Panc1 (cell line): ENCODE measurements at regions not wholly inside any gene's neighbourhood (a gene's known extent, or its start where the extent isn't known, plus 50 kb on each side); places are given as distances from the start of the nearest gene placed in this dataset.

Experiments used
- ATAC-seq: fragments of 200-7000 bp; cut with Tn5 transposase; 2 replicates; pipeline ENCODE4 v1.9.1; 2020; ENCODE audit warnings: mild to moderate bottlenecking, moderate library complexity
- BruUV-seq: library from RNA; stranded (reverse); fragments of 400-500 nt; replicated peaks from 2 replicates; lab custom pipeline; 2021; lab: Mats Ljungman, UMichigan
- CTCF ChIA-PET: fragments of 300-600 bp; sonication (Branson Sonifier 250); formaldehyde crosslinking; loops from one replicate; lab custom pipeline; 2022; ENCODE audit warnings: antibody characterized with exemption; lab: Charles Lee
- POLR2A ChIA-PET: fragments of 300-600 bp; sonication (Branson Sonifier 250); formaldehyde crosslinking; loops from one replicate; lab custom pipeline; 2022; ENCODE audit warnings: antibody characterized with exemption; lab: Charles Lee
- DNase-seq: peaks from one replicate; pipeline ENCODE4 v3.0.0-alpha.2; 2010; ENCODE audit warnings: low read depth, low spot score
- H3K27ac ChIP-seq: 2 replicates; pipeline ENCODE4 v1.5.1; 2011; ENCODE audit warnings: mild to moderate bottlenecking, low read length, inconsistent platforms
- H3K27me3 ChIP-seq: fragments of 200-500 bp; sonication (Bioruptor generic); 2 replicates; pipeline ENCODE4 v1.6.0; 2014; ENCODE audit warnings: low read length, inconsistent platforms; ENCODE audit not compliant: control insufficient read depth, insufficient read depth
- H3K36me3 ChIP-seq: fragments of 200-500 bp; sonication (Bioruptor generic); 2 replicates; pipeline ENCODE4 v1.5.1; 2014; ENCODE audit warnings: inconsistent platforms, mild to moderate bottlenecking, low read length, moderate library complexity; ENCODE audit not compliant: control insufficient read depth, insufficient read depth
- H3K4me1 ChIP-seq: 2 replicates; pipeline ENCODE4 v1.5.1; 2011; ENCODE audit warnings: inconsistent platforms, mild to moderate bottlenecking, low read length, moderate library complexity; ENCODE audit not compliant: control insufficient read depth, insufficient read depth
- H3K4me3 ChIP-seq, 2 experiments: 2 replicates each; pipeline ENCODE4 v1.5.1; 2011 to 2012; ENCODE audit warnings: low read depth in 2 of 2, low read length in 2 of 2, mild to moderate bottlenecking in 2 of 2, inconsistent platforms in 1 of 2, moderate library complexity in 1 of 2
- H3K9me3 ChIP-seq: fragments of 200-500 bp; sonication (Bioruptor generic); 2 replicates; pipeline ENCODE4 v1.5.1; 2014; ENCODE audit warnings: low read depth, mild to moderate bottlenecking, inconsistent platforms, low read length, moderate library complexity; ENCODE audit not compliant: control insufficient read depth, insufficient read depth
- CTCF ChIP-seq: fragments of 450-650 bp; IDR thresholded peaks from 2 replicates; pipeline ENCODE4 v1.5.1; 2017; ENCODE audit warnings: mild to moderate bottlenecking
- POLR2AphosphoS5 ChIP-seq: IDR thresholded peaks from 2 replicates; pipeline ENCODE4 v1.6.1; 2012; ENCODE audit warnings: mild to moderate bottlenecking, low read depth, low read length, moderate library complexity
- SIN3A ChIP-seq: IDR thresholded peaks from 2 replicates; pipeline ENCODE4 v1.6.1; 2012; ENCODE audit warnings: low read depth, mild to moderate bottlenecking, low read length, moderate library complexity, borderline replicate concordance; ENCODE audit not compliant: insufficient read depth
- TCF7L2 ChIP-seq: IDR thresholded peaks from 2 replicates; pipeline ENCODE4 v1.6.1; 2011; ENCODE audit warnings: mild to moderate bottlenecking, low read depth, low read length, inconsistent platforms
- in situ Hi-C: cut with HindIII; loops from 2 replicates; pipeline ENCODE4 v1.10.0; 2016; ENCODE audit warnings: low sequenced_read_pairs, low pct_unique_long_range_greater_than_20kb
- intact Hi-C: fragments of 100-400 bp; cut with micrococcal nuclease; formaldehyde crosslinking; loops from one replicate; pipeline ENCODE4 v1.10.0; 2022; ENCODE audit not compliant: unreplicated experiment
- TF ChIP-seq, protein P1 (sequence below), 2 experiments: IDR thresholded peaks; 2 replicates each; pipeline ENCODE4 v1.6.1; 2011 to 2012; ENCODE audit warnings: low read depth in 2 of 2, control low read depth in 1 of 2, low read length in 1 of 2, mild to moderate bottlenecking in 1 of 2, moderate library complexity in 1 of 2; ENCODE audit not compliant: insufficient read depth in 1 of 2

GRCh38 chr6:79783670-79784394 is 152.7 kb downstream of the SH3BGRL2 start:
- Histone ChIP-seq H3K27ac (no peak overlapping the region), H3K27me3 (no peaks in the 10 kb centered on the region; the same call in 1 of the 2 replicates), H3K4me1 (no peaks in the 10 kb centered on the region), H3K4me3 (no peak overlapping the region), H3K36me3 (no peaks in the 10 kb centered on the region), H3K9me3 (no peaks in the 10 kb centered on the region)
- TF ChIP-seq TCF7L2 (no peak), SIN3A (no peak), POLR2AphosphoS5 (no peak), CTCF (no peak)
- TF ChIP-seq, protein P1, sequence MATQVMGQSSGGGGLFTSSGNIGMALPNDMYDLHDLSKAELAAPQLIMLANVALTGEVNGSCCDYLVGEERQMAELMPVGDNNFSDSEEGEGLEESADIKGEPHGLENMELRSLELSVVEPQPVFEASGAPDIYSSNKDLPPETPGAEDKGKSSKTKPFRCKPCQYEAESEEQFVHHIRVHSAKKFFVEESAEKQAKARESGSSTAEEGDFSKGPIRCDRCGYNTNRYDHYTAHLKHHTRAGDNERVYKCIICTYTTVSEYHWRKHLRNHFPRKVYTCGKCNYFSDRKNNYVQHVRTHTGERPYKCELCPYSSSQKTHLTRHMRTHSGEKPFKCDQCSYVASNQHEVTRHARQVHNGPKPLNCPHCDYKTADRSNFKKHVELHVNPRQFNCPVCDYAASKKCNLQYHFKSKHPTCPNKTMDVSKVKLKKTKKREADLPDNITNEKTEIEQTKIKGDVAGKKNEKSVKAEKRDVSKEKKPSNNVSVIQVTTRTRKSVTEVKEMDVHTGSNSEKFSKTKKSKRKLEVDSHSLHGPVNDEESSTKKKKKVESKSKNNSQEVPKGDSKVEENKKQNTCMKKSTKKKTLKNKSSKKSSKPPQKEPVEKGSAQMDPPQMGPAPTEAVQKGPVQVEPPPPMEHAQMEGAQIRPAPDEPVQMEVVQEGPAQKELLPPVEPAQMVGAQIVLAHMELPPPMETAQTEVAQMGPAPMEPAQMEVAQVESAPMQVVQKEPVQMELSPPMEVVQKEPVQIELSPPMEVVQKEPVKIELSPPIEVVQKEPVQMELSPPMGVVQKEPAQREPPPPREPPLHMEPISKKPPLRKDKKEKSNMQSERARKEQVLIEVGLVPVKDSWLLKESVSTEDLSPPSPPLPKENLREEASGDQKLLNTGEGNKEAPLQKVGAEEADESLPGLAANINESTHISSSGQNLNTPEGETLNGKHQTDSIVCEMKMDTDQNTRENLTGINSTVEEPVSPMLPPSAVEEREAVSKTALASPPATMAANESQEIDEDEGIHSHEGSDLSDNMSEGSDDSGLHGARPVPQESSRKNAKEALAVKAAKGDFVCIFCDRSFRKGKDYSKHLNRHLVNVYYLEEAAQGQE (IDR thresholded peaks at IDR 0.05; ENCODE audit: insufficient read depth in 1 of 2, low read depth in 2 of 2, low read length in 1 of 2) = no peak
- in situ Hi-C loops = no loop called here
- CTCF ChIA-PET = no interaction called here
- BruUV-seq = no TSS peak
- POLR2A ChIA-PET = no interaction called here
- intact Hi-C loops = no loop called here
- no peak for ATAC-seq
- no peak for DNase-seq

DNA sequence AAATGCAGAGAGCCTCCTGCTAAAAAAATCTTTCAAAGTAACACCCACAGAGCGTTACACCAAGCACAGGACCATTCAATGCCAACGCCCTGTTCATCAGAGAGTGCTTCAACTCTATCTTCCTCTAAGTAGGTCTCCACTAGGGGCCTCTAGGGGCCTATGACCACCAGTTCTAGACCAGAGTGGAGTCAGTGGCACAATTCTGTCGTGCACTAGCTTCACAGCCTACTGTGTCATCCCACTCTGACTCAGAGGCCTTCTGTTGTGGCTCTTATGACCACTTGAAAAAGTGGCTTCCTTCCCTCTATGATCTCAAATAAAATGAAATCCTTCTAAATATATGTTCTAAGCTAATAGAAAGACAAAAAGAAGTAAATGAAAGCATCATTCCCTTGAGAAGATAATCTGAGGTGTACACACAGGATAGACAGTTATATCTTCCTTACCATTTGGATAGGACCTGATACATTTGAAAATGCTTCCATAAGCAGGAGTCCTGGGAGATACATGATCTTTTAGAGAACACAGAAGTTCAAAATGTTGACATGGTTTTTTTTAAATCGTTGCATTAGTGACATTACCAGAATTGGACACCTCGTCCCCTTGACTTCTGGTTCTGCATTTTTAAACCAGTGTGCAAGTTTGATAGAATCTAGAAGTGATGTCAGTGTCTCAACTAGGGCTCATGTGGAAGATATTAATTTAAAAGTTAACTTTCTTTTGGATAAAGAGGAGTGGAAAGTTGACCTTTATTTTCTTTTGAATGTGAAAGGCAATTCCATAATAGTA is 151.9 kb downstream of the SH3BGRL2 start:
- H3K27me3 ChIP-seq = no peaks in the 10 kb centered on the region; the same call in 1 of the 2 replicates
- H3K27ac ChIP-seq = no peak overlapping the region
- no peak for TF ChIP-seq CTCF
- TF ChIP-seq, protein P1 (IDR thresholded peaks at IDR 0.05; ENCODE audit: insufficient read depth in 1 of 2, low read depth in 2 of 2, low read length in 1 of 2) = no peak
- no peak for TF ChIP-seq TCF7L2
- TF ChIP-seq POLR2AphosphoS5 = no peak
- no peak for TF ChIP-seq SIN3A
- no peak overlapping the region for H3K4me3 ChIP-seq
- no TSS peak for BruUV-seq
- no peaks in the 10 kb centered on the region; the same call in 1 of the 2 replicates for H3K4me1 ChIP-seq
- no peaks in the 10 kb centered on the region for H3K36me3 ChIP-seq
- in situ Hi-C loops (no loop called here), intact Hi-C loops (no loop called here)
- H3K9me3 ChIP-seq = no peaks in the 10 kb centered on the region
- no peak for ATAC-seq
- ChIA-PET CTCF (interaction anchor here (0.7 kb wide), 1 partner anchor 706 kb away, joined by 5 read pairs; no protein-coding TSS in a partner anchor), POLR2A (no interaction called here)
- DNase-seq = no peak
